ENCODE measurements at regions not wholly inside any gene's neighbourhood (a gene's known extent, or its start where the extent isn't known, plus 50 kb on each side); places are given as distances from the start of the nearest gene placed in this dataset.
A peak's percentile ranks its signal among the peaks of the same experiment; 100 is the strongest.

GRCh38 chr2:41283079-41283775 lies 764.6 kb upstream of the PKDCC start:
- ChIA-PET POLR2A (no interaction called here), CTCF (interaction anchor here (0.6 kb wide), 2 partner anchors 16 to 308 kb away, joined by 3 to 4 read pairs; no protein-coding TSS in a partner anchor)
- Histone ChIP-seq H3K4me2 (no peak overlapping the region), H3K9me3 (no peaks in the 10 kb centered on the region), H3K4me3 (no peak overlapping the region), H3K4me1 (no peaks in the 10 kb centered on the region), H3K27ac (no peak overlapping the region)
- no peak for ATAC-seq
- TF ChIP-seq CEBPB (IDR thresholded peaks at IDR 0.05) (no peak), NFE2L2 (conservative IDR thresholded peaks at IDR 0.05; ENCODE audit: low read length) (no peak), ZNF302 (CRISPR knock-in tag; IDR thresholded peaks at IDR 0.05) (no peak), RAD21 (conservative IDR thresholded peaks at IDR 0.05 in 1 of 2, IDR thresholded peaks at IDR 0.05 in 1 of 2) (peak in 1 of 2 experiments; percentile 18; a peak in 1 of 5 replicates), RARB (CRISPR knock-in tag; IDR thresholded peaks at IDR 0.05) (no peak), HMGXB4 (CRISPR knock-in tag; IDR thresholded peaks at IDR 0.05; ENCODE audit: borderline replicate concordance) (no peak), RCOR1 (IDR thresholded peaks at IDR 0.05; ENCODE audit: low read depth, low read length) (no peak)
- FAIRE-seq, result no peak
- no peak for DNase-seq (ENCODE audit: low read depth in 1 of 2, low spot score in 1 of 2)
- 6% methylated on average over 4 of the region's 4 CpGs for WGBS (ENCODE audit: missing lambda C conversion rate)

- H3K4me3 ChIP-seq, result no peak overlapping the region
- H3K4me2 ChIP-seq, result no peak overlapping the region
- no peak for FAIRE-seq
- CTCF ChIA-PET, result interaction anchor here (0.6 kb wide), 1 partner anchor 1004 kb away, joined by 3 read pairs; no protein-coding TSS in a partner anchor
- DNase-seq (ENCODE audit: low read depth in 1 of 2, low spot score in 1 of 2), result no peak
- WGBS (ENCODE audit: missing lambda C conversion rate), result 2% methylated on average over 1 of the region's 1 CpG
- H3K9me3 ChIP-seq, result no peaks in the 10 kb centered on the region
- no peaks in the 10 kb centered on the region for H3K4me1 ChIP-seq
- no peak for ATAC-seq
- H3K27ac ChIP-seq, result no peak overlapping the region
- POLR2A ChIA-PET, result no interaction called here
- TF ChIP-seq USF2 (IDR thresholded peaks at IDR 0.05) (no peak), KDM5A (IDR thresholded peaks at IDR 0.05) (no peak), ZSCAN20 (CRISPR knock-in tag; IDR thresholded peaks at IDR 0.05) (no peak), CHD4 (IDR thresholded peaks at IDR 0.05; ENCODE audit: borderline replicate concordance) (no peak), JUN (IDR thresholded peaks at IDR 0.05) (no peak), EHF (CRISPR knock-in tag; IDR thresholded peaks at IDR 0.05) (no peak), ZFP36 (IDR thresholded peaks at IDR 0.05; ENCODE audit: borderline replicate concordance, partially characterized antibody) (no peak), REST (IDR thresholded peaks at IDR 0.05) (no peak), EP300 (IDR thresholded peaks at IDR 0.05) (no peak), CHD2 (IDR thresholded peaks at IDR 0.05; ENCODE audit: low read length, partially characterized antibody) (no peak), RARB (CRISPR knock-in tag; IDR thresholded peaks at IDR 0.05) (no peak), FOSL2 (IDR thresholded peaks at IDR 0.05) (no peak), FOSL2 (CRISPR knock-in tag; IDR thresholded peaks at IDR 0.05) (no peak), RCOR1 (IDR thresholded peaks at IDR 0.05; ENCODE audit: low read depth, low read length) (no peak)
Measured at GRCh38 chr2:41293491-41293890, 754.3 kb upstream of the PKDCC start.

All from A549 (cell line).